NCI-H1092 treated with DMSO at 0.1 percent for 48 hours (cell line): ENCODE measurements at regions not wholly inside any gene's neighbourhood (a gene's known extent, or its start where the extent isn't known, plus 50 kb on each side); places are given as distances from the start of the nearest gene placed in this dataset.
"Not testable (repeated sequence)": the region's sequence is repeated elsewhere in the genome, so short reads cannot be mapped to it uniquely, and the experiment has no call there.

Experiments used
- DNase-seq: peaks from one replicate; lab custom pipeline; 2025; lab: John Stamatoyannopoulos, UW

DNA sequence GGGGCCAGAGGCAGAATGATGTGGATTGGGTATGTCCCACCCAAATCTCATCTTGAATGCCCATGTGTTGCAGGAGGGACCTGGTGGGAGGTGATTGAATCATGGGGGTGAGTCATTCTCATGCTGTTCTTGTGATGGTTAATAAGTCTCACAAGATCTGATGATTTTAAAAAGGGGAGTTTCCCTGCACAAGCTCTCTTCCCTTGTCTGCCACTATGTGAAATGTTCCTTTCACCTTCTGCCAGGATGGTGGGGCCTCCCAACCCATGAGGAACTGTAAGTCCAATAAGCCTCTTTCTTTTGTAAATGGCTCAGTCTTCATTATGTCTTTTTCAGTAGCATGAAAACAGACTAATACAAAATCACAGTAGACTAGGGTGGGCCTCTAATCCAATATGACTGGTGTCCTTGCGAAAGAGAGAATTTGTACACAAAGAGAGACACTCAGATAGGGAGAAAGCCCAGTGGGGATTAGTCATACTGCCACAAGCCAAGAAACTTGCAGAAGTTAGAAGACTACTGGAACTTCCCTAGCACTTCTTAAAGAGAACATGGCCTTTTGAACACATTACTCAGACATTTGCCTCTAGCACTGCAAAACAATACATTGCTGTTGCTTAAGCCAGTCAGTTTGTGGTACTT, 68.4 kb downstream of the ANXA1 start:
- no peak for DNase-seq

DNA sequence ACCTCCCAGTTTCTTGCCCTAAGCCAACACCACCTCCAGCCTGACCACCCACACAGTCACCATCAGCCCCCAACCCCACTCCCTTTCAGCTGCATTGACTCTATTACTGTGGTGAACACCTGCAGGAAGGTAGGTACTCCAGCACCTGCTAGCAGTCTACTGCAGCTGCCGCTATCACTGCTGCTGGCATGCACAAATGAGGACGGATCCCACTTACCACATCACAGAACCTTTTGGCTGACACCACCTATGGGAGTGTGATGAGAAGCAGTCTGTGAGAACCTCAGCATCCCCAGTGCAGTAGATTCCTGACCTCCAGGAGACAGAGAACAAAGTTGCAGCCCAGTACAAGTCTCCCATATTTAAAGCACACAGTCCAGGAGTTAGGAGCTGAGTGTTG, 71.9 kb downstream of the ANXA1 start:
- DNase-seq = no peak

DNA sequence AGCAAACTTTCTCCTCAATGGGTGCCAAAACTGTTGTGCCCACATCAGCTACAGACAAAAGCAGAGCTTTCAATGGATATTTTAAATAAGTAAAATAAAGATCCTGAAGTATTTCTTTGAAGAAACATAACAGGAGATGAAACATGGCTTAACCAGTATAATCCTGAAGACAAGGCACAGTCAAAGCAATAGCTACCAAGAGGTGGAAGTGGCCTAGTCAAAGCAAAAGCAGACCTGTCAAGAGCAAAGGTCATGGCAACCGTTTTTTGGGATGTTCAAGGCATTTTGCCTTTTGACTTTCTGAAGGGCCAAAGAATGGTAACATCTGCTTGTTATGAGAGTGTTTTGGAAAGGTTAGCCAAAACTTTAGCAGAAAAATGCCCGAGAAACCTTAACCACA, 77.9 kb downstream of the ANXA1 start:
- DNase-seq = no peak

DNA sequence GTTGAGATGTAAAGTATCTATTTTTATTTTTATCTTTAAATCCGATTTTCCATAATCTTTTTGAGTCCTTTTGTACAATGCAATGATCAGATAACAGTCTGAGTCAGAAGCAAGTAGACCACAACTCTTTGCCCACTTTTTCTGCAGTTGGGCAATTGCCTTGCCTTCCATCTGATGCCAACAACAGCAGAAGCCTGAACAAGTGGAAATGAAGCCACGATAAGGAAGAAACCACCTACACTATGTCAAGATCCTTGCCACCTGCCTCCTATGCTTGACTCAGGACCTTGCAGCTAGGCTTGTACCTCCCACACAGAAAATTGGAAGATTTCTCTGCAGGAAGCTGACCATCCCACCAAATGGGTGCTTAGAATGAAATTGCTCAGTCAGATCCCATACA, 78.6 kb downstream of the ANXA1 start:
- DNase-seq = no peak

DNA sequence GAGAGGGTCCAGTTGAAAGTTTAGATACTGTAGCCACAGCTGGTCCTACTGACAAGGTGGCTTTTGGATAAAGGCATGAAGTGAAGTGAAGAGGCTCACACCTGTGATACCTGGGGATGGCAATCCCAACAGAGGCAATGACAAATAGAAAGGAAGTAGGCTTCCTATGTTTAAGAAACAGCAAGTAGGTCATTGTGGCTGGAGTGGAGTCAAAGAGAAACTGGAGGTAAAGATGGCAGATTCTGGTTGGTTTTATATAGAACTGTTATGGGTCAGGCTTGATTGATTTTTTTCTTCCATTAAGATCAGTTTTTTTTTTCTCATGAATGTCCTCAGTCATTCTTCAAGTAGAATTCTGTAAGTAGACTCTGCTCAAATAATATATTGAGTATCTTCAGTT, 79.5 kb downstream of the ANXA1 start:
- DNase-seq = no peak

DNA sequence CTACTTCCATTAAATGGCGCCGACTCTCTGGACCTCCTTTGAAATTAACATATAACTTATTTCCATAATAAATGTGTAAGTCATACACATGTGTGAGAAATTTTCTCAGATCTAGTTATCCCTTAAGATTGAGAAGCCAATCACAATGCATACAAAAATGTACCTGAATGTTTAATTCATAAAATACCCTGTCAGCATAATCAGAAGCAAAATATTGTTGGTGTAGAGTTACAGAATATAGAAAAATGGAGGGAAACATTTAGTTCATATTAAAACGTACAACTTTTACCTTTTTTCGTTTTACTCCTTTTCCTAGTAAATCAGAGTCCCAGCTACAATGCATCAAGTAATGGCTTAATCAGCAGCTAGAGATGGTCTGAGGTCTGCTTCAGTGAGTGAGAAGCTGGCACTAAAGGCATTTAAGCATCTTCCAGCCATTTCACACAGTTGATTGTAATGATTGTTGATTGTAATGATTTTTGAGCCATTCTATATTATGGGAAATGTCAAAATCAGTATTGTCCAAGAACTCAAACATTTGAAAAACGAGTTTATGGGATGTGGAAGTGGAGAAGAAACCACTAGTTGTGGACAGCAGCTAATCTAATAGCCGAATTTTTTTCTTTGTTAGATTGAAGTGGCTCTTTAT, 81.8 kb downstream of the ANXA1 start:
- no peak for DNase-seq

DNA sequence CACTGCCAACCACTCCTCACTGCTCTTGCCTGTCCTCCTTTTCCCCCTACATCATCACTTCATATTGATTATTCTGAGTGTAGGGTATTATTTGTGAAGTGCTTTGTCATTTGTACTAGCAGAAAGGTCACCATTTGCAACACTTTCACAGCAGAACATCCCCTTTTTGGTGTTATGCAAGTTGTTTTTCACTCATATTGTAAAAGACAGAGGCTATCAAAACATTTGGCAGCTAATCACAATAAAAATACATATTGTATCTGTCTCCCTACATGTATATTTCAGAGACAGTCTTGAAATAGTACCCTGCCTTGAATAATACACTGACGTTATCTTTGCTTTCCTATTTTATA, 82.3 kb downstream of the ANXA1 start:
- DNase-seq = no peak

DNA sequence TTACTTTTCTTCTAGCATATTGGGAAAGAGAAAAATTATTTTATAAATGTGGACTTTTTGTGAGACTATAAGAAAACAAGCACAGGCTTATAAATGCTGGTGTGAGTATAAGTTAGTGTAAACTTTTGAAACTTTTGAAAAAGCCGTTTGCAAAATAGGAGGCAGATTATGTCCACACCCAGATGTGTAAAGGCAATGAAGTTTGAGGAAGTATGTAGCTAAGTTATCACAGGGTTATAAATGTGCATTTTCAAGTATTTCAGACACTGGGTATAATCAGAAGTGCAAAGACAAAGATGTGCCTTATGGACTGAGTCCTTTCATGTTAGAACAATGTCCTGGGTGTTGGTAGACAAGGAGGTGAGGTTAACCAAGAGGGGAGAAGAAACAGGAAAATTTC, 85.5 kb downstream of the ANXA1 start:
- no peak for DNase-seq

DNA sequence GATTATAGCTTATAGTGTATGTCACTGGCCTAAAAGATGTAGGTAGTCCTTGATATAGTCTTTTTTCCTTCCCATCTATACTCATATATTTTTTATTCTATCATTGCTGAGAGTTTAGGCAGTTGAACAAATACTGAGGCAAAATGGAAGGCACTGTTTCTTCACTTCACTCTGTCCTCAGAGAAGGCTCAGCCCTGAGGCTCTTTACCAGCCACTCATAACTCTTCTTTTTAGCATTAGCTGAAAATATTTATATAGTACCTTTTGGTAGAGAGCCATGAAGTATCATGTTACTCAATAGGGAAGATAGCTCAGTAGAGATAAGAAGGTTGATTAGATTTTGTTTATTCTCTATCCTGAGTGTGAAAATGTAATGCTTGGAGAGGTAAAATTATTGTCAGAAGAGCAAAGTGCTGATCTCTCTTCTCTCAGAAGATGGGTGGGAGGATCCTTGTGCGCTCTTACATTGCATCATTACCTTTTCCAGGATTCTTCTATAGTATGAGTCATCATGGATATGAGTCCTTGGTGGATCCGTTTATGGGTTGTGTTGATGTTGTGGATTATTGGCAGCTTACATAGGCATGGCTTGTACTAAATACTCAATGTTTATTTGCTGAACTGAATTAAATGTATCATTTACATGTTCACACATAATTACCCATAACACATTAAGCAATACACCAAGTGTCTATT, 88.1 kb downstream of the ANXA1 start:
- no peak for DNase-seq

DNA sequence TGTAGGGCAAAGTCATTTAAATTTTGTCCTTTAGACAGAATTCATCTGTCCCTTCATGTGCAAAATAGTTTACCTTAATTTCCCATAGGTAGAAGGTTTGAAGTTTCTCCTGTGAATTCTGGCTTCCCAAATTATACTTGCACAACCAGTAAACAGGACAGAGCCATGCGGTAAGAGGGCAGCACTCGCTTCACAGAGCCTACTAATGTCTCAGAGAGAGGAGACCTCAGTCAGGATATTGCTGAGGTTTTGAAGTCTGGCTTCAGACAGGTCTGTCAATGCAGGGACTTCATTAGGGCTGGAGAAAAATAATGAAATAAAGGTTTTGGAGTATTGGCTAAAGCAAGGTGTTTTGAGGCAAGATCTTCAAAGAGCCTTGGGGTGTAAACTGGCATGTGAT, 91.4 kb downstream of the ANXA1 start:
- no peak for DNase-seq

DNA sequence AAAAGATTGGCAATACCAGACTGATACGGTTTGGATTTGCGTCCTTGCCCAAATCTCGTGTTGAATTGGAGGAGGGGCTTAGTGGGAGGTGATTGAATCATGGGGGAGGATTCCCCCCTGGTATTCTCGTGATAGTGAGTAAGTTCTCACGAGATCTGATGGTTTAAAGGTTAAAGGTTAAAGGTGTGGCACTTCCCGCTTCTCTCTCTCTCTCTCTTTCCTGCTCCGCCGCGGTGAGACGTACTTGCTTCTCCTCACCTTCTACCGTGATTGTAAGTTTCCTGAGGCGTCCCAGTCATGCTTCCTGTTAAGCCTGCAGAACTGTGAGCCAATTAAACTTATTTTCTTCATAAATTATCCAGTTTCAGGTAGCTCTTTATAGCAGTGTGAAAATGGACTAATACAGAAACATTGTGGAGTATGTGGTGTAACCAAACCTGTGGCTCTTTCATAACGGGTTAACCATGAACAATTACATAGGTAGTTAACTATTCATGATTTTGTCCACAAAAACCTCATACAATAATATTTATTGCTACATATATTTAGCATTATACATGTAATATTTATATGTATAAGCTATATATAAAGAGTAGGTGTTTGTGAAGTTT, 107.5 kb downstream of the ANXA1 start:
- no peak for DNase-seq

DNA sequence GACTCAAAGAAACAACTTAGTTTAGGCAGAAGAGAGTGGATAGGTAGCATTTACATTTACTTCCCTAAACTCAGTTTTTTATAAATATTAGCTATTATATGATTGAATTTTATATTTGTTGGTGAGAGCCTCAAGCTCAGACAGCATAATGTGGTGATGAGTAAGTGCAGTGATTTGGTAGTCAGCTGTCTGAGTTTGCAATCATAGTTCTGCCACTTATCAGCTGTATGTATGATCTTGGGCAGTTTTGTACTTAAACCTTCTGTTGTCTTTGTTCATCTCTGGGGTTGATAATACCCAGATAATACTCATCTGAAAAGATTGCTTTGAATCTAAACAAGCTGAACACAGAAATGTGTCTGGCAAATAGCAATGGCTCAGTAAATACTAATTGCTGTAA, 108.8 kb downstream of the ANXA1 start:
- no peak for DNase-seq

DNA sequence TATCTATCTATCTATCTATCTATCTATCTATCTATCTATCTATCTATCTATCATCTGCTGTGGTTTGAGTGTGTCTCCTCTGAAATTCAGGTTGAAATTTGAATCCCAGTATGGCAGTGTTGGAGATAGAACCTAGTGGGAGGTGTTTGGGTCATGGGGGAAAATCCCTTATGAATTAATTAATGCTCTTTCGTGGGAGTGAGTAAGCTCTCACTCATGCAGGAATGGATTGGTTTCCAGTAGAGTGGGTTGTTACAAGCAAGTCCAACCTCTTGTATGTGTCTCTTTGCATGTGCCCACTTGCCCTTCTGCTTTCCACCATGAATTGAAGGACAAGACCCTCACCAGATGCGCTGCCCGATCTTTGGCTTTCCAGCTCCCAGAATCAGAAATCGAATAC, 113.0 kb downstream of the ANXA1 start:
- no peak for DNase-seq

DNA sequence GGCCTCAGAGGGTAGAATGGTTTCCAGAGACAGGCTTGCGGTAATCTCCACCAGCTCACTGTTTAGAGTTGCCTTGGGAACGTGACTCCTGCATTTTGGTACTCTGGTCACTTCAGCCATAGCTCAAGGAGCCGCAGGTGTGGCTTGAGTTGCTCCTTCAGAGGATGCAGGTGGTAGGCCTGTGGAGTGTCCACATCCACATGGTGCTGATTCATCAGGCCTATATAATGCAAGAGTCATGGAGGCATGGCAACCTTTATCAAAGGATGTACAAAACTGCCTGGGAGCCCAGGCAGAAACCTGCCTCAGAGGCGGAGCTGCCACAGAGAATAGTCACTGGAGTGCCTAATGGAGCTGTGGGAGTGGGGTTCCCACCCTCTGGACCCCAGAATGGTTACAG, 114.2 kb downstream of the ANXA1 start:
- DNase-seq = no peak

DNA sequence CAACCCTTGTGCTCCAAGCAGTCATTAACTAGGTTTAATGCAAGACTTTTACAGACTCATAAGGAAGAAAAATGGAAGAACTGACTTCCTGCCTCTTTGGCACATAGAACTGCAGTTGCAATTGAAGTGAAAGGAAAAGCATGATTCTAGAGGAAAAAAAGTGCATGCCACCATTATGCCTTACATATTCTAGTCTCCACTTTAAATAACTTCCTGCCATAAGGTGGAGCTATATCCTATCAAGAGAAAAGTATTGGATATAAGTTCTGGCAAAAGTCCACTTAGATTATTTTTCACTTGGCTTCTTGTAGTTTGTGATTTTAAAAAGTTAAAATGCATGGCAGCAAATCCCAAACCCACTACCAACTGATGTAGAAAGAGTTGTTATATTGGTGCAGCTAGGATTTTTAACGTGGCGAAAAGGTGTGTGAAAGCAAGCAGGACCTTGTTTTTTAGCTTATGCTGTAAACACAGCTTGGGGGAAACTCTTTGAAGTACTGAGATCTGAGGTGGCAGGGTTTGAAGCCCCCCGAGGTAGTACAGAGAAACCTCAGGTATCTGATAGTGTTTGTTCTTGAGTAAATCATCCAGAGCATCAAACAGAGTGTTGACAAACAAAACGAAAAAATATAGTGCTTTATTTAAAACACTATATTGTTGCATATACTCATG, 117.9 kb downstream of the ANXA1 start:
- peak; percentile 12 for DNase-seq

DNA sequence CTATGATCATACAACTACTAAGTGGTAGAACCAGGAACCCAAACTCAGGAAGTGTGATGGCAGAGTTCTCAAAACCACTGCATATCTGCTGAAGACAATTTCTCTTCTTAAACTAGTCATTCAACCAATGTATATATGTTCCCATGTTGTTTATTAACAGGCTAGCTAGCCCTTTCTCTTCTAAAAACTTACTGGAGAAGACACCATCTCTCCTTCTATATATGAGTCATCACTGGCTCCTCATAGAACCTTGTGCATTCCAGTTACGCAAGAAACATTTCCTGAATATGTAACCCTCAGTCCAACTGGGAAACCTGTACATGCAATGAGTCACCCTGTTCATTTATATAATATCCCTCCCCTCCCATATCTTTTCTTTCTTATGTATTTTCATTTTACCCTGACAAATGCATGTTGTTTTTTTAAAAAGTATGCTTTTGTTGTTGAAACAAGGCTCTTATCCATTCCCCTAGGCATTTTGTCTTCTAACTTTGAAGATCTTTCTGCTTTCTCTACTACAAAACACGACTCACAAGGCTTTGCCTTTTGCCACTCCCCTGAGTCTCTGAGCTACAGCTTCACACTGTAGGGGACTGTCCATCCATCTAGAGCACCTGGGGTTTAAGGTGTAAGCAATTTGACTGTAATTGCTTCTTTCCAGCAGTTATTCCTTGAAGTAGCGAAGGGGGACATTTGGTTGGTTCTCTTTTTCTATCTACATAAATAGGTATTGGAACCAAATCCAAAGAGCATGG, 119.5 kb downstream of the ANXA1 start:
- DNase-seq = no peak

DNA sequence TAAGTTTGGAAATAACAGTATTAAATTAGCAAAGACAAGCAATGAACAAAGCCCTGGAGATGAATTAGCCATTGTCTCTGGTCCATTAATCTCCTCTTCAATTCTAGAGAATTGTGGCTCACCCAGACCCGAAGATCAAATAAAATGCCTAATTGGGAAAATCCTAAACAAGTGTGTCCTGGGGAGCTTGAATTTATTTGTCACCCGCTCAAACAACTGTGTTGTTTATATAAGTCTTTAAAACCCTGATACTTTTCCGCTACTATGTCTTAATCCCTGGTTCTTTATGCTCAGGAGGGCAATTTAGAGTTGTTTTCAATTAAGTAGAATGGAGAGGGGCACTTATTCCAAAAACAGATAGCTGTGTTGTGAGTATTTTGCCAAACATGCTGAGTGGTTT, 128.4 kb downstream of the ANXA1 start:
- no peak for DNase-seq

DNA sequence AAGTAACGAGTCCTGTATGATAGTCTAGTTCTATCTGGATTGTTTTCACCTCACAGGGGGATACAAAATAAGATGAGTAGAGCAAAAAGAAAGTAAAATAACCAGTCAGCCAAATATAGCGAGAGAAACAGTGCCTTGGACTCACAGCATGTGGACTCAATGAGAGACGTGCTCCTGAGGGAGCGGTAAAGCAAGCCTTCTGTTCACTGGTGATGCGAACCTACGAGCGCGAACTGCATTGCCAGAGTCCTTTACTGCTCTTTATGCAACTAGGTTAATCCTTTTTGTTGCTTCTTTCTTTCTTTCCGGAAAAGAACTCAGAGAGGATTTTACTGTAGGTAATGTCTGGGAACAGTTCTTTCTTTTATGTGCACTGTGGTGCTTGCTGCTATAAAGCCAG, 132.7 kb downstream of the ANXA1 start:
- DNase-seq = no peak

DNA sequence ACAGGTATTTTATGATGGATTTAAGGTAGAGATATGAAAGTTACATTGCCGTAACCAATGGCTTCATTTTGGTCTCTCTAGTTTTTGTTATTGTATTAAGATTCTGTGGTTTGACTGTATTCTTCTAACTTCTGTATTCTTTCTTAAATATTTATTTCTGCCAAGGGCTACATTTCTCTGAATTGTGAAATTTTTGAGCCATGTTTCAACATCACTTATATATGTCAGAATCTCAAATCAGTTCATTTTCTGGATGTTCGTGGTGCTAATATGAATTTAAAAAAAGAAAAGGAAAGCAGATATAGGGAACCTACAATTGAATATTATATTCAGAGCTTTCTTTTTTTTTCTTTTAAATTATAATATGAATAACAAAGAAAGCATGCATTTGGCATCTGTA, 142.7 kb downstream of the ANXA1 start:
- no peak for DNase-seq

DNA sequence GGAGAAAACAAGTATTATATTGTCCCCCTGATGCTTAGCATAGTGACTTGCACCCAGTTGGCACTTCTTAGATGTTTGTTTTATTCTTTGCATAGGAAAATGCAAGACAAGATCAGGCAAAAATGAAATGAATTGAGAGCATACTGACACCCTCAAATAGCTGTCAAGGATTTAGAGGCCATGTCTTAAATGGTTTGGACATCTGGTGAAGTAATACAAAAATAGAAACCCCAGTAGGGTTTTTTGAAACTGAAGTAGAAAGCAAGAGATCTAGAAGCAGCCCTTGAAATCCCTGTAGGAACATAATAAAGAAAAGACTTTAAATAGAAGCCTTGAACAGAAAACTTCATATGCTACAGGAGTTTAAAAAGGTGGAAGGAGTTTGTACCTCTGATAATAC, 174.3 kb downstream of the ANXA1 start:
- no peak for DNase-seq

DNA sequence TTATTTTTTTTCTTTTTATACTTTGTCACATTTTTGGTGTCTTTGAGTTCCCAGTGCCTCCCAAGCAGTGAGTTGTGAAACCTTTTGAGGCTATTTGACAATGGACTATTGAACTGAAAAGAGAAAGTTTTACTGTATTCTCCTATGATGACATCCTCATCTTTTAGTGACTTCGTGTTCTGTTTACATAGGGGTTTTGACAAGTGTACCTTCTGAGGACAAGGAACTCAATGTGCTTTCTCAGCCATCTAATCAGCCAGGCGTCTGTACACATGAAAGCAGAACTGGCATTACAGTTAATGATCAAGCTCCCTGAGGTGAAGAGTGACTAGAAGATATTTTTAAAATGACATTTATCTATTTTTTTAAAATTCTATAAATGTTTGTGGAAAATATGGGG, 175.5 kb downstream of the ANXA1 start:
- DNase-seq = no peak

DNA sequence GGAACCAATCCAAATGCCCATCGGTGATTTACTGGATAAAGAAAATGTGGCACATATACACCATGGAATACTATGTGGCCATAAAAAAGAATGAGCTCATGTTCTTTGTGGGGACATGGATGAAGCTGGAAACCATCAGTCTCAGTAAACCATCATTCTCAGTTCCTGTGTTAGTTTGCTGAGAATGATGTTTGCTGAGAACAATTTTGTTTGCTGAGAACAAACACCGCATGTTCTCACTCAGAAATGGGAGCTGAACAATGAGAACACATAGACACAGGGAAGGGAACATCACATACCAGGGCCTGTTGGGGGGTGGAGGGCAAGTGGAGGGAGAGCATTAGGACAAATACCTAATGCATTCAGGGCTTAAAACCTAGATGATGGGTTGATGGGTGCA, 185.5 kb downstream of the ANXA1 start:
- DNase-seq = not testable (repeated sequence)
